8988T (cell line): ENCODE measurements at regions not wholly inside any gene's neighbourhood (a gene's known extent, or its start where the extent isn't known, plus 50 kb on each side); places are given as distances from the start of the nearest gene placed in this dataset.

Experiments
- DNase-seq: peaks from one replicate; pipeline ENCODE4 v3.0.0; 2011

- no peak for DNase-seq
These were observed 759.9 kb downstream of the SATB2 start for GRCh38 chr2:198697794-198698193.

- no peak for DNase-seq
These were observed 760.5 kb downstream of the SATB2 start for GRCh38 chr2:198697218-198697617.

GRCh38 chr2:198695879-198696278 is 761.9 kb downstream of the SATB2 start:
- DNase-seq, result no peak

GRCh38 chr2:198692907-198693510 is 764.7 kb downstream of the SATB2 start:
- DNase-seq, result no peak

GRCh38 chr2:198691236-198691635 is 766.5 kb downstream of the SATB2 start:
- DNase-seq, result no peak

- DNase-seq, result no peak
These were observed 793.4 kb downstream of the SATB2 start for GRCh38 chr2:198664321-198664720.

GRCh38 chr2:198662905-198663304 is 794.8 kb downstream of the SATB2 start:
- no peak for DNase-seq

GRCh38 chr2:198660501-198660900 is 797.2 kb downstream of the SATB2 start:
- DNase-seq, result no peak

GRCh38 chr2:198659096-198659870 is 798.5 kb downstream of the SATB2 start:
- DNase-seq, result no peak

- DNase-seq, result no peak
These were observed 800.1 kb downstream of the SATB2 start for GRCh38 chr2:198657512-198658121.

GRCh38 chr2:198656869-198657268 is 800.9 kb downstream of the SATB2 start:
- no peak for DNase-seq

GRCh38 chr2:198654646-198655045 is 803.1 kb downstream of the SATB2 start:
- DNase-seq, result no peak

GRCh38 chr2:198653311-198653710 is 804.4 kb downstream of the SATB2 start:
- no peak for DNase-seq

GRCh38 chr2:198652461-198652860 is 805.3 kb downstream of the SATB2 start:
- DNase-seq, result no peak

- DNase-seq, result no peak
These were observed 811.9 kb downstream of the SATB2 start for GRCh38 chr2:198645816-198646215.

GRCh38 chr2:198641161-198641560 is 816.6 kb downstream of the SATB2 start:
- DNase-seq, result no peak

GRCh38 chr2:198640463-198640862 is 817.3 kb downstream of the SATB2 start:
- DNase-seq, result no peak

- no peak for DNase-seq
These were observed 818.2 kb downstream of the SATB2 start for GRCh38 chr2:198639580-198639979.

- DNase-seq, result no peak
These were observed 819.2 kb downstream of the SATB2 start for GRCh38 chr2:198638577-198638976.

- no peak for DNase-seq
These were observed 826.0 kb downstream of the PLCL1 start for GRCh38 chr2:198630384-198630783.

GRCh38 chr2:198628596-198628995 is 824.2 kb downstream of the PLCL1 start:
- DNase-seq, result no peak

GRCh38 chr2:198622986-198623730 is 818.8 kb downstream of the PLCL1 start:
- no peak for DNase-seq

- no peak for DNase-seq
These were observed 811.6 kb downstream of the PLCL1 start for GRCh38 chr2:198615972-198616371.

- DNase-seq, result no peak
These were observed 806.8 kb downstream of the PLCL1 start for GRCh38 chr2:198611201-198611600.
